HG02970 (cell line): ENCODE measurements at regions not wholly inside any gene's neighbourhood (a gene's known extent, or its start where the extent isn't known, plus 50 kb on each side); places are given as distances from the start of the nearest gene placed in this dataset.

Experiments used
- ATAC-seq: cut with Tn5 transposase; IDR thresholded peaks from one replicate; pipeline ENCODE4 v1.9.1; 2021; ENCODE audit warnings: mild to moderate bottlenecking, moderate library complexity, moderate number of reproducible peaks; ENCODE audit not compliant: unreplicated experiment, low FRiP score

- ATAC-seq, result no peak
Observed at GRCh38 chr9:12056874-12057273, 636.3 kb upstream of the TYRP1 start.

GRCh38 chr9:12060067-12060466 is 633.1 kb upstream of the TYRP1 start:
- no peak for ATAC-seq

- ATAC-seq, result no peak
Observed at GRCh38 chr9:12060811-12061210, 632.4 kb upstream of the TYRP1 start.

- ATAC-seq, result no peak
Observed at GRCh38 chr9:12065050-12065449, 628.1 kb upstream of the TYRP1 start.

GRCh38 chr9:12065686-12066085 is 627.5 kb upstream of the TYRP1 start:
- no peak for ATAC-seq

GRCh38 chr9:12066455-12067035 is 626.6 kb upstream of the TYRP1 start:
- no peak for ATAC-seq

GRCh38 chr9:12069366-12069765 is 623.8 kb upstream of the TYRP1 start:
- ATAC-seq, result no peak

GRCh38 chr9:12085399-12085798 is 607.8 kb upstream of the TYRP1 start:
- no peak for ATAC-seq

GRCh38 chr9:12091865-12092527 is 601.2 kb upstream of the TYRP1 start:
- ATAC-seq, result no peak

GRCh38 chr9:12094046-12094445 is 599.1 kb upstream of the TYRP1 start:
- ATAC-seq, result no peak

- ATAC-seq, result no peak
Observed at GRCh38 chr9:12095931-12096330, 597.3 kb upstream of the TYRP1 start.

- ATAC-seq, result no peak
Observed at GRCh38 chr9:12133416-12133815, 559.8 kb upstream of the TYRP1 start.

- no peak for ATAC-seq
Observed at GRCh38 chr9:12141422-12141821, 551.8 kb upstream of the TYRP1 start.

GRCh38 chr9:12155401-12156134 is 537.6 kb upstream of the TYRP1 start:
- ATAC-seq, result no peak

- ATAC-seq, result no peak
Observed at GRCh38 chr9:12162181-12162815, 530.9 kb upstream of the TYRP1 start.

- ATAC-seq, result no peak
Observed at GRCh38 chr9:12163723-12164458, 529.3 kb upstream of the TYRP1 start.

GRCh38 chr9:12166518-12166917 is 526.7 kb upstream of the TYRP1 start:
- no peak for ATAC-seq

- no peak for ATAC-seq
Observed at GRCh38 chr9:12170456-12170855, 522.7 kb upstream of the TYRP1 start.

GRCh38 chr9:12178634-12179033 is 514.6 kb upstream of the TYRP1 start:
- no peak for ATAC-seq

GRCh38 chr9:12182806-12183205 is 510.4 kb upstream of the TYRP1 start:
- no peak for ATAC-seq

GRCh38 chr9:12183321-12183720 is 509.9 kb upstream of the TYRP1 start:
- no peak for ATAC-seq
